Endothelial cell of umbilical vein (primary cell): ENCODE measurements at regions not wholly inside any gene's neighbourhood (a gene's known extent, or its start where the extent isn't known, plus 50 kb on each side); places are given as distances from the start of the nearest gene placed in this dataset.

Experiments
- BruUV-seq: library from RNA; stranded (reverse); fragments of 400-500 nt; replicated peaks from 2 replicates; lab custom pipeline; 2021; lab: Mats Ljungman, UMichigan
- CTCF ChIA-PET: fragments of 300-600, 350-600 bp; sonication (Branson Sonifier 250); formaldehyde crosslinking; loops from one replicate; lab custom pipeline; 2021; ENCODE audit warnings: antibody characterized with exemption, inconsistent platforms; lab: Charles Lee
- POLR2A ChIA-PET: fragments of 300-600, 350-600 bp; sonication (Branson Sonifier 250); formaldehyde crosslinking; loops from one replicate; lab custom pipeline; 2021; ENCODE audit warnings: antibody characterized with exemption, inconsistent platforms; lab: Charles Lee
- DNase-seq: peaks from one replicate; pipeline ENCODE4 v3.0.0-alpha.2; 2011; ENCODE audit warnings: low read depth, low spot score
- FAIRE-seq: peaks from 2 replicates; lab custom pipeline; 2011; peaks lifted over from hg19 to GRCh38; lab: Jason Lieb, UNC
- H2AFZ ChIP-seq: 2 replicates; pipeline ENCODE4 v1.6.0; 2012; ENCODE audit warnings: low read depth, low read length, control low read depth, inconsistent platforms
- H3K27ac ChIP-seq: 2 replicates; pipeline ENCODE4 v1.5.1; 2011; ENCODE audit warnings: low read depth, mild to moderate bottlenecking, control low read depth, low read length, moderate library complexity; ENCODE audit not compliant: insufficient read depth
- H3K27me3 ChIP-seq, 2 experiments: 2 replicates each; pipeline versions ENCODE4 v1.6.0 to v1.6.1; 2011; ENCODE audit warnings: low read length in 2 of 2, mixed read lengths in 1 of 2; ENCODE audit not compliant: control insufficient read depth in 2 of 2, insufficient read depth in 2 of 2
- H3K36me3 ChIP-seq, 2 experiments: 2 replicates in 1 of 2; 3 replicates in 1 of 2; pipeline ENCODE4 v1.5.1; 2011; ENCODE audit warnings: low read length in 2 of 2, mild to moderate bottlenecking in 1 of 2, moderate library complexity in 1 of 2; ENCODE audit not compliant: control insufficient read depth in 2 of 2, insufficient read depth in 2 of 2; ENCODE audit errors: extremely low read depth in 1 of 2
- H3K4me1 ChIP-seq: 3 replicates; pipeline ENCODE4 v1.5.1; 2011; ENCODE audit warnings: mild to moderate bottlenecking, low read length; ENCODE audit not compliant: control insufficient read depth, insufficient read depth; ENCODE audit errors: extremely low read depth
- H3K4me2 ChIP-seq: 2 replicates; pipeline ENCODE4 v1.6.1; 2011; ENCODE audit warnings: low read length, control low read depth, mixed read lengths; ENCODE audit not compliant: insufficient read depth
- H3K4me3 ChIP-seq, 3 experiments: fragments of 200-600 bp in 1 of 3; sonication (generic), shearing (Covaris generic) in 1 of 3; replicated peaks in 1 of 3; 2 replicates each; pipeline ENCODE4 v1.5.1; 2011 to 2016; ENCODE audit warnings: control low read depth in 3 of 3, low read length in 3 of 3, mild to moderate bottlenecking in 2 of 3, inconsistent platforms in 1 of 3, low read depth in 1 of 3, moderate library complexity in 1 of 3; ENCODE audit not compliant: insufficient read depth in 1 of 3
- H3K79me2 ChIP-seq: 2 replicates; pipeline ENCODE4 v1.6.0; 2012; ENCODE audit warnings: low read length, inconsistent platforms; ENCODE audit not compliant: control insufficient read depth, insufficient read depth
- H3K9ac ChIP-seq: replicated peaks from 2 replicates; pipeline ENCODE3; 2011; ENCODE audit warnings: low read length, control low read depth; ENCODE audit not compliant: insufficient read depth; ENCODE audit errors: extremely low read depth
- H3K9me1 ChIP-seq: replicated peaks from 3 replicates; pipeline ENCODE4 v1.6.0; 2011; ENCODE audit warnings: mild to moderate bottlenecking, low read length; ENCODE audit not compliant: control insufficient read depth, insufficient read depth; ENCODE audit errors: extremely low read depth
- H3K9me3 ChIP-seq: replicated peaks from 2 replicates; pipeline ENCODE4 v1.5.1; 2012; ENCODE audit warnings: low read length, inconsistent platforms; ENCODE audit not compliant: control insufficient read depth, insufficient read depth
- H4K20me1 ChIP-seq: replicated peaks from 2 replicates; pipeline ENCODE3; 2011; ENCODE audit warnings: mild to moderate bottlenecking, low read length; ENCODE audit not compliant: control insufficient read depth, insufficient read depth; ENCODE audit errors: extremely low read depth
- EZH2 ChIP-seq: IDR thresholded peaks from 2 replicates; pipeline ENCODE4 v1.6.1; 2012; ENCODE audit warnings: borderline replicate concordance, low read depth, mild to moderate bottlenecking, moderate library complexity, low read length, inconsistent platforms; ENCODE audit not compliant: severe bottlenecking
- FOS ChIP-seq: IDR thresholded peaks from 2 replicates; pipeline ENCODE4 v1.6.1; 2011; ENCODE audit warnings: mild to moderate bottlenecking, low read length, moderate library complexity, borderline replicate concordance; ENCODE audit not compliant: insufficient read depth
- GATA2 ChIP-seq: IDR thresholded peaks from 2 replicates; pipeline ENCODE4 v1.7.0; 2011; ENCODE audit warnings: low read depth, mild to moderate bottlenecking, moderate library complexity, mixed read lengths, low read length; ENCODE audit not compliant: insufficient read length, insufficient read depth
- JUN ChIP-seq: IDR thresholded peaks from 2 replicates; pipeline ENCODE4 v1.6.1; 2011; ENCODE audit warnings: borderline replicate concordance, low read depth; ENCODE audit not compliant: insufficient read length, insufficient read depth
- MYC ChIP-seq: IDR thresholded peaks from one replicate; pipeline ENCODE4 v1.6.1; 2011; ENCODE audit warnings: mild to moderate bottlenecking, low read depth, low read length
- POLR2A ChIP-seq: IDR thresholded peaks from 2 replicates; pipeline ENCODE4 v1.6.1; 2012; ENCODE audit warnings: low read depth, mild to moderate bottlenecking, control low read depth, low read length
- POLR2AphosphoS5 ChIP-seq: IDR thresholded peaks from 2 replicates; pipeline ENCODE4 v1.6.1; 2012; ENCODE audit warnings: low read depth, mild to moderate bottlenecking, control low read depth, low read length, moderate library complexity; ENCODE audit not compliant: insufficient read depth
- dilution Hi-C: fragments of 300-500 bp; cut with MboI; formaldehyde crosslinking; loops from one replicate; pipeline ENCODE4 v1.15.0; 2019; ENCODE audit warnings: low sequenced_read_pairs; ENCODE audit not compliant: extremely low pct_ligation_motif_present
- intact Hi-C: fragments of 100-400 bp; cut with micrococcal nuclease; formaldehyde crosslinking; loops from one replicate; pipeline ENCODE4 v1.10.0; 2022
- TF ChIP-seq, protein P1 (sequence below): IDR thresholded peaks from 2 replicates; pipeline ENCODE4 v1.6.1; 2011; ENCODE audit not compliant: insufficient read depth, insufficient read length
- TF ChIP-seq, protein P2 (sequence below), 2 donors: IDR thresholded peaks; 1 replicate in 1 of 2; 2 replicates in 1 of 2; pipeline ENCODE4 v1.5.1; 2011; ENCODE audit warnings: low read length in 2 of 2, mild to moderate bottlenecking in 2 of 2, moderate library complexity in 2 of 2, control low read depth in 1 of 2, inconsistent platforms in 1 of 2, low read depth in 1 of 2; ENCODE audit not compliant: insufficient read depth in 1 of 2; ENCODE audit errors: extremely low read depth in 1 of 2

DNA sequence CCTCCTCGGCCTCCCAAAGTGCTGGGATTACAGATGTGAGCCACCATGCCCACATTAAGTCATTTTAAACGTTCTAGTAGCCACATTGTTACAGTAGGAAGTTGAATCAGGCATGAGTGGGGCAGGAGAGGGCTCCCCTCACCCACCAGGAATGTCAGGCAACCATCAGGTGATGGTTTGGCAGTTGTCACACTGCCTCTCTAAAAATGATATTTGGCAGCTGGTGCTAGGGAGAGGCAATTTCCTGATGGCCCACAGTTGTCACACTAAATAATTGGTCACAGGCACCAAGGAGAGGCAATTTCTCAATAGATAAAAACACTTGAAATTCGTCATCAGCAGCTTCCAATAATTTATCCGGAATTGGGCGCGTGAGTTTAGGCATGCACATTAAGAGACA is 79.2 kb upstream of the ABHD2 start:
- no peak overlapping the region for H2AFZ ChIP-seq
- ChIA-PET POLR2A (no interaction called here), CTCF (no interaction called here)
- H3K9me3 ChIP-seq: no peaks in the 10 kb centered on the region
- H3K27me3 ChIP-seq: peaks cover 0 to 7% of the 10 kb centered on the region in 2 experiments
- no peak overlapping the region for H3K4me3 ChIP-seq
- H3K36me3 ChIP-seq: no peaks in the 10 kb centered on the region
- TF ChIP-seq MYC (no peak), POLR2AphosphoS5 (no peak), EZH2 (no peak), JUN (no peak), GATA2 (no peak), POLR2A (no peak), FOS (no peak)
- TF ChIP-seq, protein P1, sequence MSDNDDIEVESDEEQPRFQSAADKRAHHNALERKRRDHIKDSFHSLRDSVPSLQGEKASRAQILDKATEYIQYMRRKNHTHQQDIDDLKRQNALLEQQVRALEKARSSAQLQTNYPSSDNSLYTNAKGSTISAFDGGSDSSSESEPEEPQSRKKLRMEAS: no peak
- TF ChIP-seq, protein P2, sequence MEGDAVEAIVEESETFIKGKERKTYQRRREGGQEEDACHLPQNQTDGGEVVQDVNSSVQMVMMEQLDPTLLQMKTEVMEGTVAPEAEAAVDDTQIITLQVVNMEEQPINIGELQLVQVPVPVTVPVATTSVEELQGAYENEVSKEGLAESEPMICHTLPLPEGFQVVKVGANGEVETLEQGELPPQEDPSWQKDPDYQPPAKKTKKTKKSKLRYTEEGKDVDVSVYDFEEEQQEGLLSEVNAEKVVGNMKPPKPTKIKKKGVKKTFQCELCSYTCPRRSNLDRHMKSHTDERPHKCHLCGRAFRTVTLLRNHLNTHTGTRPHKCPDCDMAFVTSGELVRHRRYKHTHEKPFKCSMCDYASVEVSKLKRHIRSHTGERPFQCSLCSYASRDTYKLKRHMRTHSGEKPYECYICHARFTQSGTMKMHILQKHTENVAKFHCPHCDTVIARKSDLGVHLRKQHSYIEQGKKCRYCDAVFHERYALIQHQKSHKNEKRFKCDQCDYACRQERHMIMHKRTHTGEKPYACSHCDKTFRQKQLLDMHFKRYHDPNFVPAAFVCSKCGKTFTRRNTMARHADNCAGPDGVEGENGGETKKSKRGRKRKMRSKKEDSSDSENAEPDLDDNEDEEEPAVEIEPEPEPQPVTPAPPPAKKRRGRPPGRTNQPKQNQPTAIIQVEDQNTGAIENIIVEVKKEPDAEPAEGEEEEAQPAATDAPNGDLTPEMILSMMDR (IDR thresholded peaks at IDR 0.05; ENCODE audit: extremely low read depth in 1 of 2, insufficient read depth in 1 of 2, low read depth in 1 of 2, low read length in 2 of 2): no peak
- H3K9me1 ChIP-seq: no peaks in the 10 kb centered on the region
- FAIRE-seq: no peak
- dilution Hi-C loops (no loop called here), intact Hi-C loops (no loop called here)
- H3K4me2 ChIP-seq: no peak overlapping the region
- DNase-seq: no peak
- no peak overlapping the region for H3K9ac ChIP-seq
- no peaks in the 10 kb centered on the region for H3K4me1 ChIP-seq
- H4K20me1 ChIP-seq: no peaks in the 10 kb centered on the region
- BruUV-seq: no TSS peak
- no peak overlapping the region for H3K27ac ChIP-seq
- no peaks in the 10 kb centered on the region for H3K79me2 ChIP-seq
